Left ventricle myocardium superior (tissue), 1 donor: ENCODE measurements at regions not wholly inside any gene's neighbourhood (a gene's known extent, or its start where the extent isn't known, plus 50 kb on each side); places are given as distances from the start of the nearest gene placed in this dataset.
"Not testable (repeated sequence)": the region's sequence is repeated elsewhere in the genome, so short reads cannot be mapped to it uniquely, and the experiment has no call there.

ENCODE experiments used
- ATAC-seq: fragments of 200-7000 bp; cut with Tn5 transposase; one replicate; pipeline ENCODE4 v1.9.1; 2020; ENCODE audit warnings: mild to moderate bottlenecking, moderate library complexity
- DNase-seq: peaks from one replicate; pipeline ENCODE4 v3.0.0-alpha.2; 2020
- intact Hi-C: fragments of 100-400 bp; cut with micrococcal nuclease; formaldehyde crosslinking; loops from one replicate; pipeline ENCODE4 v1.11.0; 2022
- donor health status: DM: no; HTN: yes; CAD: no; lungs with severe emphysema.

DNA sequence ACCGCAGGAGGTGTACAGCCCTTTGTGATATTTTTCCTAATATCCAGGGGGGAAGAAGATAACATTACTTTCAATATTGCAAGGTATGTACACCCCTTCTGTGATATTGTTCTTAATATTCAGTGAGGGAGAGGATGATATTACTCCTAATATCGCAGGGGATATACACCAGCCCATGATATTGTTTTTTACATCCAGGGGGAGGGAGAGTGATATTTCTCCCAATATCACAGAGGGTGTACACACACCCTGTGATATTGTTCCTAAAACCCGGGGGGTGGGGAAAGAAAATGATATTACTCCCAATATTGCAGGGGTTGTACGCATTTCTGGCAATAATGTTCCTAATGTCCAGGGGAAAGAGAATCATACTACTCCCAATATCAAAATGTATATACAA lies 58.0 kb upstream of the SLC25A48 start:
- no peak for DNase-seq
- intact Hi-C loops = no loop called here
- ATAC-seq = no peak

DNA sequence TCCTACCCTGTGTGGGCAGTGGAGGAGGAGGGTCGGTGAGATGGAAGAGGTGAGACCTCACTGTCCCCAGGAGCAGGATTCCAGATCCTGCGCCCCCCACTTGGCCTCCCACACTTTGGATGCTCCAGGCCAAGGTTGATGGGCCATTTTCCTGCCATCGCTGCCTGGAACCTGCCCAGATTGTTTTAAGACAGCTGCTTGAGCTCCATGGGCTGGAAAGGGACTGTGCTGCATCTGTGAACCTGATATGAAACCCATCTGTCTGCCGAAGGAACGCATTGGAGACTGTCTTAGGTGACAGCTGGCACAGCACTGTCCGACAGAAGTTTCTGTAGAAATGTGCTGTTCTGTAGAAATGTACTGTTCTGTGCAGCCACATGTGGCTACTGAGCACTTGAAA lies 72.7 kb upstream of the SLC25A48 start:
- no peak for DNase-seq
- intact Hi-C loops = no loop called here
- no peak for ATAC-seq

DNA sequence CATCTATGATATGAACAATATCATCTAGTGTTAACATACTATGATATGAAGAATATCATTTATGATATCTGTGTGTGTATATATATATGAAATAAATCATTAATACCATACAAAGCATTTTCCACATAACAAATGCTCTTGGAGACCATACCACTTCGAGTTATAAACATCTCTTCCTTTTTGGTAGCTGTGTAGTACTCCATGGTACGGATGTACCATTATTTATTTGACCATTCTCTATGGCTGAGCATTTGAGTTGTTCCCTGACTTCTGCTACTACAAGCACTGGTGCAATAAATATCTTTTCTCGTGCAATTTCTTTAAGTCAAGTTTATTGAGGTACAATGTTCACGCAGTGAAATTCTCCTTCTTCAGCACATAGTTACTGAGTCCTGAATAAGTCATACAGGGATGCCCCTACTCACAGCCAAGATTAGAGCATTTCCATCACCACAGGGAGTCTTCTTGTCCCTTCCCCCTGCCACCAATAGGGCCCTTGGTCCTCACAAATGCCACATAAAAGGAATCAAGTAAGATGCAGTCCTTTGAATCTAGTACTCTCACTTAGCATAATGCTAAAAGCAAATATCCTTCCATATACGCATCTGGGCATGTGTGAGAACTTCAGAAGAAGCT lies 75.2 kb upstream of the SLC25A48 start:
- intact Hi-C loops = no loop called here
- DNase-seq = no peak
- no peak for ATAC-seq

DNA sequence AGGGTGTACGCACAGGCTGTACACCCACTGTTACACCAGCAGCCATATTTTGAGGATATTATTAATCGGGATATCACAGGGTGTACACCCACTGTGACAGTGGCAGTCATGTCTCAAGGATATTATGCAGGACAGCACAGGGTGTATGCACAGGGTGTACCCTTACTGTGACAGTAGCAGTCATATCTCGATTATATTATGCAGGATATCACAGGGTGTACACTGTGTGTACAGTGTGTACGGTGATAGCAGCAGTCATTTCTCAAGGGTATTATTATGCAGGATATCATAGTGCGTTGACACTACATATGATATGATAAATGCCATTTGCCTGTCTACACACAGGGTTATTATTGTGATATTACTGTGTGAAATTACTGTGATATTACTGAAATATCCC lies 80.5 kb upstream of the SLC25A48 start:
- DNase-seq = no peak
- intact Hi-C loops = no loop called here
- ATAC-seq = no peak

DNA sequence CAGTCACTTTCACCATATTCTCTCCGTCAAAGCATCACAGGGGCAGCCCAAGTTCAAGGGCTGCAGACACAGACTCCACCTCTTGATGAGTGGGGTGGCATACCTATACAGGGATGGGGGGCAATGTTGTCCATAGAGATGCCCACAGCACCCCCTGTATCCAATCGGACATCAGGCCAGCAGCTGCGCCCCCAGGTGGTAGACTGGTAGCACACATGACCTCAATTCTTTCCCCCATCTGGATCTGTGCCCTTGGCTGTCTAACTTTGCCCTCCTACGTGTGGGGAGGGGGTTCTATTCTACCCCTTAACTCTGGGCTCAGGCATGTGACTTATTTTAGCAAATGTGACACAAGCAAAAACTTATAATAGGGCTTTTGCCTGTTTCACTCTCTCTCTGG lies 84.0 kb upstream of the SLC25A48 start:
- intact Hi-C loops = no loop called here
- DNase-seq = no peak
- no peak for ATAC-seq

DNA sequence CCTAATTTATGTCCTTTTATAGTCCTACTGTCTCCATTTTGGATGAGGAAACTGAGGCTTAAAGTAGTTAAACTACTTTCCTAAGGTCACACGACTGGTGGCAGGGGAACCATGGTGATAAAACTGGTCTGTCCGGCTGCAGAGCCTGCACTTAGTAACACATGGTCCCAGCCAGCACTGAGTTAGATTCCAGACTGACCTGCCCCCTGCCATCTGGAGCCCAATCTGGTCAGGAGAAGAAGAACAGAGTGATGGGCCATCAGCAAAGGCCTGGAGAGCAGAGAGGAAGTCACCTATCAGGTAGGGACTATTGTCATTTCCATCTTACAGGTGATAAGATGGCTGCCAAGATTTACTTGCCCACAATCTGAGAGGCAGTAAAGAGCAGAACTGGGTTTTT lies 86.6 kb upstream of the SLC25A48 start:
- intact Hi-C loops = no loop called here
- ATAC-seq (no peak), DNase-seq (no peak)

DNA sequence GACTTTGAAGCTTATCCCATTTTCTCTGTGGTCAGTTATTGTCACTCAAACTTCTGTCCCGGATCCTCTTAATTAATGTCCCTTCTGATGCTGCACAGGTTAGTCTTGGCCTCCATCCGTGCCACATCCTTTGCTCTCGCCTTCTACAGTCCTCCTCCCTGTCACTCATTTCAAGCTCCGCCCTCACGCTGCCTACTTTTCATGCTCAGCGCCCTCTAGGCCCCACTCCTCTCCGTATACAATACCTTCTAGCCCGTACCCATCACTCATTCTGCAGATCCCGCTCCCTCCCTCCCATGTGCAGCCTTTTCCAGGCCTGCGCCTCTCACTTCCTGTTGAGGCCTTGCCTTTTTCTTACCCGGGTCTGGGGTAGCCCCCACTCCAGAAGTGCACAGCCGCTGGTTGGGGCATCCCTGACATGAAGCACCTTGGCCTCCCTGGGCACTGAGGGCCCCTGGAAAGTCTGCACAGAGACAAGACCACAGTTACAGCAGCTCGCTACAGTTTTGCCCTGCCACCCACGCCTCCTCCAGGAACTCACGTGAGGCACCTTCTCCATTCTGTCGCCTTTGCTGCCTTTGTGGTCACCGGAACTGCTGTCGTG lies 88.5 kb upstream of the SLC25A48 start:
- DNase-seq (no peak), ATAC-seq (no peak)
- intact Hi-C loops = no loop called here

DNA sequence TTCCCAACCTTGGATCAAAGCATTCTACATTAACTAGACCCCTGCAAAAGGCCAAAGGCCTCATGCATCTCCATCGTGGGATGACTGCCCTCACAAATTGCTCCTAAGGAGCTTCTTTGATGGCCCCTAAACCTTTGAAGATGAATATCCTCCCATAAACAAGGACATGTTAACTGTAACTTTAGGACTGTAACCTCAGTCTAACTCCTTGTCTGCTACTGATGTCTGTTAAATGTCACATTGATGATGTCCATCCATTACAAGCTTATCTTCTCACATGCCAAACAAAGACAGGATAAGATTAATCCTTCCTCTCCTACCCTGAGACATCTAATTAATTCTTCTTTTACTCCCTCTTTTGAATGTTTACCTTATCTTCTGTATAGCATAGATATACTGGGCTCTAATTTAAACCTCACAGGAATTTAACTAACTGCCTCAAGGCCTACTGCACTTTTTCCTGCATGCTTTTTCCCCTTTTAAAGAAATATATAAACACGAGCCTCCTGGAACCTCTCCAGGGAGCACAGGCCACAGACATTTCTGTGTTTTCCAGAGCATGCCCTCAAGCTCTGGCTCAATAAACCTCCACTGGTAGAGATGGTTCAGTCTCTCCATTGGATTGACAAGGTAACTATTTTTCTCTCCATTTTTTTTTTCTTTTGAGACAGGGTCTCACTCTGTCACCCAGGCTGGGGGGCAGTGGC lies 90.6 kb upstream of the SLC25A48 start:
- DNase-seq (no peak), ATAC-seq (no peak)
- intact Hi-C loops = no loop called here

DNA sequence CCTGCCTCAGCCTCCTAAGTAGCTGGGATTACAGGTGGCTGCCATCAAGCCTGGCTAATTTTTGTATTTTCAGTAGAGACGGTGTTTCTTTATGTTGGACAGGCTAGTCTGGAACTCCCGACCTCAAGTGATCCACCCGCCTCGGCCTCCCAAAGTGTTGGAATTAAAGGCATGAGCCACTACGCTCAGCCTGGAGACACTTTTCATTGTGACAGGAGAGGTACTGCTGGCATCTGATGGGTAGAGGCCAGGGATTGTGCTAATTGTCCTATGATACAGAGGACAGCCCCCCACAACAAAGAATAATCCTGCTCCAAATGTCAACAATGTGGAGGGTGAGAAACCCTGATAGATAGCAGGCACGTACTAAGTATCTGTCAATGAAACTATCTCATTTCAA lies 91.3 kb upstream of the SLC25A48 start:
- intact Hi-C loops = no loop called here
- DNase-seq (no peak), ATAC-seq (no peak)

DNA sequence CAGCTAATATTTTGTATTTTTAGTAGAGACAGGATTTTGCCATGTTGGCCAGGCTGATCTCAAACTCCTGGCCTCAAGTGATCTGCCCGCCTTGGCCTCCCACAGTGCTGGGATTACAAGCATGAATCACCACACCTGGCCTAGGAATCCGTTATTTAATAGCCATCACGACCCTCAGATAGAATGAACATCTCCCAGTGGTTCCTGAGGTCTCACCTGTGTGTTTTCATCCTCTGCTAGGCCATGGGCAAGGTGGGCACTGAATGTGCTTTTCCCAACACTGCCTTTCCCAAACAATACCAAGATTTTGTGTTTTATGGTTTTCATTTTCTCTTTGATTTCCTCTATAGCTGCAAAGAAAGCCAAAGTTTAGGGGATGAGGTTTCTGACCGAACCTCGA lies 92.2 kb upstream of the SLC25A48 start:
- DNase-seq, intact Hi-C loops, ATAC-seq: not testable (repeated sequence)

DNA sequence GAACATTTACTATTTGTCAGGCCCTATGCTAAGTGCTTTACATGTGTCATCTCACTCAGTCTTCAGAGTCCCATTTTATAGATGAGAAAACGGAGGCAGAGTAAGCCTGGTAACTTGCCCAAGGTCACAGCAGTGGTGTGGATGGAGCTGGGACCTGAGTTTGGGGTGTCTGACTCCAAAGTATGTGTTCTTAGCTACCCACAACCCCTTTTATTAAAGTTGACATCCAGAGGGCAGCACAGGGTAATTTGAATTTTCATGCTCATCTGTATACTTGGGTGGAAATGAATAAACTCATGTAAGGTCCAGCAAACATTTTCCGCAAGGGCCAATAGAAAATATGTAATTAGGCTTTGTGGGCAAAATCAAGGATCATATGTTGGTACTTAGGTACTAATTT lies 93.4 kb upstream of the SLC25A48 start:
- no peak for ATAC-seq
- intact Hi-C loops = no loop called here
- no peak for DNase-seq

DNA sequence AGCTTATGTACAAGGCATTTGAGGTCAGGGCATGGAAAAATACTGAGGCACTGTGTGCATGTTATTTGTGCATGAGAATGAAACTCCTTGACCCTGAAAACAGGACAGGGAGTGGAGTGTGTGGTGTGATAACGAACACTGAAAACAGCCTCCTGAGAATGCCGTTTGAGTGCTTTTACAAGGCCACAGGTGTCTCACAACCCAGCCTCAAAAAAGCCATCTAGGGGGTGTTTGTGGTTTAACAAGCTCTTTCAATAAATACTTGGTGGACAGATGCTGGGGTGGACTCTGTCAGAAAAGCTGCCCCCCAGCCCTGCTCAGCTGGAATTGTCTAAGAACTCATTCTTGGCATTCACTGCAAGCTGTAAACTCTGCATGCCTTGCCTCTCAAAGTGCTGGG lies 94.0 kb upstream of the SLC25A48 start:
- DNase-seq (no peak), ATAC-seq (no peak)
- intact Hi-C loops = no loop called here

DNA sequence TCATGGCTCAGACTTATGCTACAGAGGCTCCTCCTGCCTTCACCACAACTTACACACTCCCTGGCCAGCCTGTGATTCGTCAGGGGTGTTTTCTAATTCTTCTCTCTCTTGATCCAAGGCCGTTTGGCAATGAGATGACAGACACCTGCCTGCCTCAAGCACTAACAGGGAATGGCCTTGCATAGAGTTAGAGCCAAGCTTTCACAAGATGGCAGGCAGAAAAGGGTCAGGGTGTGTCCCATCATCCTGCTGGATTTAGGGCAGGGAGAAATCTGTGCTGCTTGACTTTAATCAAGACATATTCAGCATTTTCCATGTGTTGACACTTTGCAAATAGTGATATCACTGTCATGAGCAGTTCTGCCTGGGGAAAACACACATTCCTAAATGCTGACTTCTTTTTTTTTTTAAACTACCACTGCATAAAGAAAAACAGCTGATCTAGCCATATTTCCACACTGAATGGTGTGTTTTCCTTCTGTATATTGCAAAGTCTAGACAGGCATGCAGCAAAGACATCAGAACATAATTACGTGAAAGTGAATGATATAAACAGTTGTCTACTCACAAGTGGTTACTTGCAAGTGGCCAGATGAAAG lies 95.0 kb upstream of the SLC25A48 start:
- peak; percentile 63 for ATAC-seq
- intact Hi-C loops = no loop called here
- no peak for DNase-seq

DNA sequence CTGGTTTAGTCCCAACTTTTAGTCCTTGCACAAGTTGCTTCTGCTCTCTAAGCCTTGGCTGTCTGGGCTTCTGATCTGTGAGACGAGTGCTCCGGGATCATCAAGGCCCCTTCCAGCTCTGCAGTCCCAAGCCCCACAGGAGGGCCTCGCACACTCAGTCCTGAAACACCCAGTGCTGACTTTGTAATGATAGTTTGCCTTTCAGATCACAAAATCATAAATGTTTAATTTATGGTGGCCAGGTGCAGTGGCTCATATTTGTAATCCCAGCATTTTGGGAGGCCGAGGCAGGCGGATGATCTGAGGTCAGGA lies 95.9 kb upstream of the SLC25A48 start:
- intact Hi-C loops = no loop called here
- ATAC-seq (no peak), DNase-seq (no peak)

DNA sequence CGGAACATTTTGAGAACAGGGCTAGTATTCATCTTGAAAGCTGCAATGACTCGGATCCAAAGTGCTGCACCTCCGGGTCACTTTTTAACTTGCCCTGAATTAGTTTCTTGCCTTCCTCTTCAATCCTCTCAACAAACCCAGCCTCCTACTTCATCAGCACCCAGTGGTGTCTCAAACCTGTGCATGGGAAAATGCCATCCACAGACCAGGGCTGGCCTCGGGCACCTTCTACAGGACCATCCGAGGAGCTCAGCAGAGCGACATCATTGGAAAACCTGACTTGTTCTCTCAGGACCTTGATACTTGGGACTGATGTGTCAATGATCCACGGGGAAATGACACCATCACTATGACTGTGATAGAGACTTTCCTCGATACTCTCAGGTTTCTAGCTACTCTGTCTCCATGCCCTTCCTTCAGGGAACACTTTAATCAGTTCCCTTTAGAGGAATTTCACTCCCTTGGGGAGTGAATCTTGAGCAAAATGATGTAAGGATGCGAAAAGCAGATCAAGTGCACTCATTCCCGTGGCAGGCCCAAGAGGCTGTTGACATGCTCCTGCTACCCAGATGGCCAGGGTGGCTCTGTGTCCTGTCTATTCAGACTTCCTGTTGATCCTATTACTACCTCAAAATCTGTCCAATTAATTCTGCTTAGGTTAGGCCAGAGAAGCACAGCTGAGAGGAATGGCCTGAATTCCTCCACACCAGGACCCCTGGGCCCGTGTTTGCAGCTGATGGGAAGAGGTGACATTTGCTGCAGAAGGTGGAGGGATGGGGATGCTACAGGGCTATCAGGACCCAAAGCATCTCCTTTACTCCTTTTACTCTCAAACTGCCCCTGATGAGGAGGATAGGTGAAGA lies 96.5 kb upstream of the SLC25A48 start:
- DNase-seq (no peak), ATAC-seq (no peak)
- intact Hi-C loops = no loop called here

DNA sequence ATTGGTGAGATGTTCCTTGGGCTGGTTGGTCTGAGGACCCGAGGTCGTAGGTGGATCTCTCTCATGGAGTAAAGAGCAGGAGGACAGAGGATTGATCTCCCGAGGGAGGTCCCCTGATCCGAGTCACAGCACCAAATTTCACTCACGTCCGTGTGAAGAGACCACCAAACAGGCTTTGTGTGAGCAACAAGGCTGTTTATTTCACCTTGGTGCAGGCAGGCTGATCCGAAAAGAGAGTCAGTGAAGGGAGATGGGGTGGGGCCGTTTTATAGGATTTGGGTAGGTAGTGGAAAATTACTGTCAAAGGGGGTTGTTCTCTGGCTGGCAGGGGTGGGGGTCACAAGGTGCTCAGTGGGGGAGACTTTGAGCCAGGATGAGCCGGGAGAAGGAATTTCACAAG lies 97.5 kb upstream of the SLC25A48 start:
- ATAC-seq, DNase-seq, intact Hi-C loops: not testable (repeated sequence)

DNA sequence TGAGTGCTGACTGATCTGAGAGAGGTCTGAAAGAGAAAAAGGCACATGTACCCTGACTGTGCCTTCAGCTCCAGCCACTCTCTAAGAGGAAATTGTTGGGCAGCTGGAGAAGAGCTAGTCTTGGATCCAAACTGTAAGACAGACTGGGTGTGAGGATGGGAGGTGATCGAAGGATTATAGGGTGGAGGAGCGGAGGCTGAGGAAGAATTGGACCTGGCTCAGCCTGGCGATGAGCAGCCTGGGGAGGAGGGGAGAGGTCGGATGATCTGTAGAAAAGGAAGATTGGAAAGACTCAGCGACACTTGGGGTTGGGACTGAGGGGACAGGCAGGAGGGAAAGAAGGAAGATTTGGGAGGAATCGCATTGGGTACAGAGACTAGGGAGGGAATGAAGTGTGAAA lies 98.6 kb upstream of the SLC25A48 start:
- intact Hi-C loops = no loop called here

DNA sequence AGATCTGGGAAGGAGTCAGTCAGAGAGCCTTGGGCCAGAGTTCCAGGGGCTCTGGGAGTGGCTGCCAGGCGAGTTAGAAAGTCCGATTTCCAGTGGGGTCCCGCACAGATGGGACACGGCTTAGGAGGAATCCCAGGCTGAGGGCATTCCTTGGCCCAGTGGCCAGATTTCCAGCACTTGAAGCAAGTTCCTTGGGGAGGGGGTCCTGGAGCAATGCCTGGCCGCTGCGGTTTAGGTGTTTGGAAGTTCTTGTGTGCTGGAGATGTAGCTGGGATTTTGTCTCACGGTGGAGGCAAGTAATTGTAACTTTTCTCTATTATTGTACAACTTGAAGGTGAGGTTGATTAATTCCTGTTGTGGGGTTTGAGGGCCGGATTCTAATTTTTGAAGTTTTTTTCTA lies 99.5 kb upstream of the SLC25A48 start:
- ATAC-seq, DNase-seq, intact Hi-C loops: not testable (repeated sequence)

More for the DNA sequence above, 98.6 kb upstream of the SLC25A48 start:
- ATAC-seq = no peak
- no peak for DNase-seq

DNA sequence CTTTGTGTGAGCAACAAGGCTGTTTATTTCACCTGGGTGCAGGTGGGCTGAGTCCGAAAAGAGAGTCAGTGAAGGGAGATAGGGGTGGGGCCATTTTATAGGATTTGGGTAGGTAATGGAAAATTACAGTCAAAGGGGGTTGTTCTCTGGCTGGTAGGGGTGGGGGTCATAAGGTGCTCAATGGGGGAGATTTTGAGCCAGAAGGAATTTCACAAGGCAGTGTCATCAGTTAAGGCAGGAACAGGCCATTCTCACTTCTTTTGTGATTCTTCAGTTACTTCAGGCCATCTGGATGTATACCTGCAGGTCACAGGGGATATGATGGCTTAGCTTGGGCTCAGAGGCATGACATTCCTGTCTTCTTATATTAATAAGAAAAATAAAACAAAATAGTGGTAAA lies 103.4 kb upstream of the SLC25A48 start:
- intact Hi-C loops, DNase-seq, ATAC-seq: not testable (repeated sequence)

DNA sequence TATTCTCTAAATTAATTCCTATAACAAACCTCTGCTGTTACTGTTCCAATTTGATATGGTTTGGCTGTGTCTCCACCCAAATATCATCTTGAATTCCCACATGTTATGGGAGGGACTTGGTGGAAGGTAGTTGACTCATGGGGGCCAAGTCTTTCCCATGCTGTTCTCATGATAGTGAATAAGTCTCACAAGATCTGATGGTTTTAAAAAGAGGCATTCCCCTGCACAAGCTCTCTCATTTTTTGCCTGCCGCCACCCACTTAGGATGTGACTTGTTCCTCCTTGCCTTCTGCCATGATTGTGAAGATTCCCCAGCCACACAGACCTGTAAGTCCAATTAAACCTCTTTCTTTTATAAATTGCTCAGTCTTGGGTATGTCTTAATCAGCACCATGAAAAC lies 104.3 kb upstream of the SLC25A48 start:
- ATAC-seq, DNase-seq, intact Hi-C loops: not testable (repeated sequence)
